ENCODE measurements at regions not wholly inside any gene's neighbourhood (a gene's known extent, or its start where the extent isn't known, plus 50 kb on each side); places are given as distances from the start of the nearest gene placed in this dataset.
"Not testable (repeated sequence)": the region's sequence is repeated elsewhere in the genome, so short reads cannot be mapped to it uniquely, and the experiment has no call there.

DNA sequence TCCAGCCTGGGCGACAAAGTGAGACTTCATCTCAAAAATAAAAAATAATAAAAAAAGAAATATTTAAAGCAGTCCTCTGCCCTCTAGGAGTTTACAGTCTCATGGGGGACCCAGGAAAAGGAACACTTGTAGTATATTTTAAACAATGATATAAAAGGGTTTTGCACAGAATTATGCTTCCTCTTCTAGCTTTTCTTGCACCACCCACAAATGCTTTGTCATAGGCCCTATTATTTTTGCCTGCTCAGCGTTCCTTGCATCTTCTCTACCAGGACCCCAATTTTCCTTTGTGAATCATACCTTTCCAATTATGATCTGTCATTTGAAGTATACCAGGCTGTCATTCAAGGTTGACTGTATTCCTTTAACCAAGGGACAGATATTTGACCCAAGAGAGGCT lies 164.8 kb upstream of the CDKN2B start:
- H3K9me3 Mint-ChIP-seq: peaks cover 27% of the 10 kb centered on the region
- H3K4me3 ChIP-seq (ENCODE audit: low read length): no peak overlapping the region
- no peak overlapping the region for H3K27ac ChIP-seq (ENCODE audit: low read depth, low read length)
- no peak overlapping the region for H3K27ac Mint-ChIP-seq
- H3K4me1 ChIP-seq (ENCODE audit: control insufficient read depth, insufficient read depth, low read length): peaks cover 7% of the 10 kb centered on the region
- 91 to 100% methylated on average over 1 to 2 of the region's 2 CpGs for WGBS, 2 experiments (ENCODE audit: insufficient coverage in 1 of 2, insufficient read length in 1 of 2)
- no peak for DNase-seq
- peaks cover 9% of the 10 kb centered on the region for H3K9me3 ChIP-seq (ENCODE audit: control insufficient read depth, low read length)
- H3K9ac ChIP-seq (ENCODE audit: extremely low read depth, low read length, poor library complexity, severe bottlenecking): no peak overlapping the region
- TF ChIP-seq, protein P1, sequence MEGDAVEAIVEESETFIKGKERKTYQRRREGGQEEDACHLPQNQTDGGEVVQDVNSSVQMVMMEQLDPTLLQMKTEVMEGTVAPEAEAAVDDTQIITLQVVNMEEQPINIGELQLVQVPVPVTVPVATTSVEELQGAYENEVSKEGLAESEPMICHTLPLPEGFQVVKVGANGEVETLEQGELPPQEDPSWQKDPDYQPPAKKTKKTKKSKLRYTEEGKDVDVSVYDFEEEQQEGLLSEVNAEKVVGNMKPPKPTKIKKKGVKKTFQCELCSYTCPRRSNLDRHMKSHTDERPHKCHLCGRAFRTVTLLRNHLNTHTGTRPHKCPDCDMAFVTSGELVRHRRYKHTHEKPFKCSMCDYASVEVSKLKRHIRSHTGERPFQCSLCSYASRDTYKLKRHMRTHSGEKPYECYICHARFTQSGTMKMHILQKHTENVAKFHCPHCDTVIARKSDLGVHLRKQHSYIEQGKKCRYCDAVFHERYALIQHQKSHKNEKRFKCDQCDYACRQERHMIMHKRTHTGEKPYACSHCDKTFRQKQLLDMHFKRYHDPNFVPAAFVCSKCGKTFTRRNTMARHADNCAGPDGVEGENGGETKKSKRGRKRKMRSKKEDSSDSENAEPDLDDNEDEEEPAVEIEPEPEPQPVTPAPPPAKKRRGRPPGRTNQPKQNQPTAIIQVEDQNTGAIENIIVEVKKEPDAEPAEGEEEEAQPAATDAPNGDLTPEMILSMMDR (conservative IDR thresholded peaks at IDR 0.05): no peak
- no peaks in the 10 kb centered on the region for H3K36me3 ChIP-seq (ENCODE audit: control insufficient read depth, insufficient read depth, low read length)
- H3K27me3 Mint-ChIP-seq (ENCODE audit: insufficient read depth): peaks cover 13% of the 10 kb centered on the region
- no peak overlapping the region for H3K4me3 Mint-ChIP-seq
- H3K27me3 ChIP-seq (ENCODE audit: control insufficient read depth, insufficient read depth, low read length, poor library complexity, severe bottlenecking): no peaks in the 10 kb centered on the region
- H3K4me1 Mint-ChIP-seq: peaks cover 19% of the 10 kb centered on the region
- peaks cover 2% of the 10 kb centered on the region for H3K36me3 Mint-ChIP-seq (ENCODE audit: low read depth)

DNA sequence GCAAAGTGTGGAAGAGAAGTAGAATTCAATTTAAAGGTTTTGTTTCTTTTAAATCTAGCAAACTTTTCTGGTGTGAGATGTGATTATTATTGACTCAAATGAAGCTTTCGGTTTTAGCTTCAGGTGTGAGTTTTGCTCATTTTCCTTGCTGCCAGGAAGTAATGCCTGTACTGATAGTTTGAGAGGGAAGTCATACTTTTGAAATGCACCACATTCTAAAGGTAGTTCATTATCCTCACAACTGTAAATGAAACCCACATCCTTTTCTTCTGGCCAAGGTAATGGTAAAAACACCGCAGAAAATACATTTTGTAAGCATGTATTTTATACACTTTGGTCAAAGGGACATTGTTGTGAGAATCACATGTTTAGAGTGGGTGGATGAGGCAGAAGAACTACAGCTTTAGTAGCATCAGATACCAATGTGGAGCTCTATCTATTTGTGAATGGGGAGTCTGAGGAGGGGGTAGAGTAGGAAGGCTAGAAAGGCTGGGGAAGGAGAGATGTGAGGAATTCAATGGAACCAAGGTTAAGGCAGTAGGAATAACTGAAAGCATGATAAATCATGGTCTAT lies 167.0 kb upstream of the CDKN2B start:
- Histone ChIP-seq H3K9me3 (ENCODE audit: control insufficient read depth, low read length) (peaks cover 9% of the 10 kb centered on the region), H3K27ac (ENCODE audit: low read depth, low read length) (no peak overlapping the region), H3K36me3 (ENCODE audit: control insufficient read depth, insufficient read depth, low read length) (no peaks in the 10 kb centered on the region), H3K9ac (ENCODE audit: extremely low read depth, low read length, poor library complexity, severe bottlenecking) (no peak overlapping the region), H3K4me1 (ENCODE audit: control insufficient read depth, insufficient read depth, low read length) (peaks cover 1% of the 10 kb centered on the region), H3K4me3 (ENCODE audit: low read length) (no peak overlapping the region), H3K27me3 (ENCODE audit: control insufficient read depth, insufficient read depth, low read length, poor library complexity, severe bottlenecking) (no peaks in the 10 kb centered on the region)
- Mint-ChIP-seq H3K27ac (no peak overlapping the region), H3K27me3 (ENCODE audit: insufficient read depth) (peaks cover 26% of the 10 kb centered on the region), H3K4me1 (peaks cover 6% of the 10 kb centered on the region), H3K4me3 (no peak overlapping the region), H3K9me3 (peaks cover 33% of the 10 kb centered on the region), H3K36me3 (ENCODE audit: low read depth) (peaks cover 2% of the 10 kb centered on the region)
- TF ChIP-seq, protein P1 (conservative IDR thresholded peaks at IDR 0.05): no peak
- 95 to 100% methylated on average over 1 to 2 of the region's 2 CpGs for WGBS, 2 experiments (ENCODE audit: insufficient coverage in 1 of 2, insufficient read length in 1 of 2)
- no peak for DNase-seq

DNA sequence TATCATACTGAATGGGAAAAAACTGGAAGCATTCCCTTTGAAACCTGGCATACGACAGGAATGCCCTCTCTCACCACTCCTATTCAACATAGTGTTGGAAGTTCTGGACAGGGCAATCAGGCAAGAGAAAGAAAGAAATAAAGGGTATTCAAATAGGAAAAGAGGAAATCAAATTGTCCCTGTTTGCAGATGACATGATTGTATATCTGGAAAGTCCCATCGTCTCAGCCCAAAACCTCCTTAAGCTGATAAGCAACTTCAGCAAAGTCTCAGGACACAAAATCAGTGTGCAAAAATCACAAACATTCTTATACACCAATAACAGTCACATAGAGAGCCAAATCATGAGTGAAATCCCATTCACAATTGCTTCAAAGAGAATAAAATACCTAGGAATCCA lies 171.9 kb upstream of the CDKN2B start:
- H3K27ac Mint-ChIP-seq; H3K4me3 ChIP-seq (ENCODE audit: low read length); H3K27ac ChIP-seq (ENCODE audit: low read depth, low read length); H3K9ac ChIP-seq (ENCODE audit: extremely low read depth, low read length, poor library complexity, severe bottlenecking); H3K27me3 ChIP-seq (ENCODE audit: control insufficient read depth, insufficient read depth, low read length, poor library complexity, severe bottlenecking); DNase-seq; H3K36me3 ChIP-seq (ENCODE audit: control insufficient read depth, insufficient read depth, low read length); H3K9me3 ChIP-seq (ENCODE audit: control insufficient read depth, low read length); H3K4me1 Mint-ChIP-seq; H3K4me3 Mint-ChIP-seq; H3K36me3 Mint-ChIP-seq (ENCODE audit: low read depth); H3K4me1 ChIP-seq (ENCODE audit: control insufficient read depth, insufficient read depth, low read length): not testable (repeated sequence)
- Mint-ChIP-seq H3K27me3 (ENCODE audit: insufficient read depth) (peaks cover 29% of the 10 kb centered on the region), H3K9me3 (peaks cover 36% of the 10 kb centered on the region)
- WGBS, 2 experiments (ENCODE audit: insufficient coverage in 1 of 2, insufficient read length in 1 of 2): 77 to 100% methylated on average over 1 to 2 of the region's 2 CpGs

DNA sequence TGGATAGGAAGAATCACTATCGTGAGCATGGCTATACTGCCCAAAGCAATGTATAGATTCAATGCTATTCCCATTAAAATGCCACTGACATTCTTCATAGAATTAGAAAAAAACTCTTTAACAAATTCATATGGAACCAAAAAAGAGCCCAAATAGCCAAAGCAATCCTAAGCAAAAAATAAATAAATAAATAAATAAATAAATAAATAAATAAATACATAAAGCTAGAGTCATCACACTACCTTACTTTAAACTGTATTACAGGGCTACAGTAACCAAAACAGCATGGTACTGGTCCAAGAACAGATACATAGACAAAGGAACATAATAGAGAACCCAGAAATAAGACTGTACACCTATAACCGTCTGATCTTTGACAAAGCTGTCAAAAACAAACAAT lies 180.4 kb upstream of the CDKN2B start:
- Histone ChIP-seq H3K4me1 (ENCODE audit: control insufficient read depth, insufficient read depth, low read length) (no peaks in the 10 kb centered on the region), H3K9ac (ENCODE audit: extremely low read depth, low read length, poor library complexity, severe bottlenecking) (no peak overlapping the region), H3K27ac (ENCODE audit: low read depth, low read length) (no peak overlapping the region), H3K36me3 (ENCODE audit: control insufficient read depth, insufficient read depth, low read length) (no peaks in the 10 kb centered on the region), H3K9me3 (ENCODE audit: control insufficient read depth, low read length) (no peaks in the 10 kb centered on the region), H3K4me3 (ENCODE audit: low read length) (no peak overlapping the region), H3K27me3 (ENCODE audit: control insufficient read depth, insufficient read depth, low read length, poor library complexity, severe bottlenecking) (no peaks in the 10 kb centered on the region)
- H3K4me3 Mint-ChIP-seq: no peak overlapping the region
- DNase-seq: no peak
- peaks cover 4% of the 10 kb centered on the region for H3K9me3 Mint-ChIP-seq
- H3K4me1 Mint-ChIP-seq: peaks cover 3% of the 10 kb centered on the region
- H3K27ac Mint-ChIP-seq: no peak overlapping the region
- H3K36me3 Mint-ChIP-seq (ENCODE audit: low read depth): no peaks in the 10 kb centered on the region
- H3K27me3 Mint-ChIP-seq (ENCODE audit: insufficient read depth): no peaks in the 10 kb centered on the region
- TF ChIP-seq, protein P1 (conservative IDR thresholded peaks at IDR 0.05): no peak
- 71 to 95% methylated on average over 1 to 2 of the region's 2 CpGs for WGBS, 2 experiments (ENCODE audit: insufficient coverage in 1 of 2, insufficient read length in 1 of 2)

DNA sequence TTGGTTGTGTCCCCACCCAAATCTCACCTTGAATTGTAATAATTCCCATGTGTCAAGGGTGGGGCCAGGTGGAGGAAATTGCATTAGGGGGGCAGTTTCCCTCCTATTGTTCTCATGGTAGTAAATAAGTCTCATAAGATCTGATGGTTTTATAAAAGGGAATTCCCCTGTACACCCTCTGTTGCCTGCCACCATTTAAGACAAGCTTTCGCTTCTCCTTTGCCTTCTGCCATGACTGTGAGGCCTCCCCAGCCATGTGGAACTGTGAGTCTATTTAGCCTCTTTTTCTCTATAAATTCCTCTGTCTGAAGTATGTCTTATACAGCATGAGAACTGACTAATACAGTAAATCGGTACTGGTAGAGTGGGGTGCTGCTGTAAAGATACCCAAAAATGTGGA lies 187.9 kb upstream of the CDKN2B start:
- WGBS, 2 experiments (ENCODE audit: insufficient coverage in 1 of 2, insufficient read length in 1 of 2): 92 to 100% methylated on average over 1 to 2 of the region's 2 CpGs
- not testable (repeated sequence) for H3K36me3 ChIP-seq (ENCODE audit: control insufficient read depth, insufficient read depth, low read length); H3K9ac ChIP-seq (ENCODE audit: extremely low read depth, low read length, poor library complexity, severe bottlenecking); H3K27ac ChIP-seq (ENCODE audit: low read depth, low read length); H3K4me1 ChIP-seq (ENCODE audit: control insufficient read depth, insufficient read depth, low read length); H3K4me3 ChIP-seq (ENCODE audit: low read length); H3K27ac Mint-ChIP-seq; DNase-seq; H3K4me3 Mint-ChIP-seq; H3K36me3 Mint-ChIP-seq (ENCODE audit: low read depth); H3K4me1 Mint-ChIP-seq; H3K27me3 Mint-ChIP-seq (ENCODE audit: insufficient read depth)
- H3K9me3 Mint-ChIP-seq: peaks cover 20% of the 10 kb centered on the region
- peaks cover 14% of the 10 kb centered on the region for H3K9me3 ChIP-seq (ENCODE audit: control insufficient read depth, low read length)
- H3K27me3 ChIP-seq (ENCODE audit: control insufficient read depth, insufficient read depth, low read length, poor library complexity, severe bottlenecking): peaks cover 17% of the 10 kb centered on the region

Data from endodermal cell (in vitro differentiated cells).